HUES64 (cell line): ENCODE measurements at regions not wholly inside any gene's neighbourhood (a gene's known extent, or its start where the extent isn't known, plus 50 kb on each side); places are given as distances from the start of the nearest gene placed in this dataset.

ENCODE experiments used
- H3K27ac ChIP-seq: 2 replicates; pipeline ENCODE4 v1.7.0; 2013; ENCODE audit warnings: low read depth, low read length, inconsistent platforms
- H3K27me3 ChIP-seq: 2 replicates; pipeline ENCODE4 v1.6.1; 2013; ENCODE audit warnings: mild to moderate bottlenecking, low read length; ENCODE audit not compliant: insufficient read depth
- H3K36me3 ChIP-seq: 2 replicates; pipeline ENCODE4 v1.6.1; 2013; ENCODE audit warnings: mild to moderate bottlenecking, low read length; ENCODE audit not compliant: insufficient read depth
- H3K4me1 ChIP-seq: 2 replicates; pipeline ENCODE4 v1.6.1; 2013; ENCODE audit warnings: mild to moderate bottlenecking, low read length, moderate library complexity; ENCODE audit not compliant: insufficient read depth
- H3K4me3 ChIP-seq: 2 replicates; pipeline ENCODE4 v1.5.1; 2013; ENCODE audit warnings: mild to moderate bottlenecking, low read length, moderate library complexity
- H3K9ac ChIP-seq: 2 replicates; pipeline ENCODE4 v1.6.1; 2013; ENCODE audit warnings: mild to moderate bottlenecking, low read depth, low read length
- H3K9me3 ChIP-seq: 2 replicates; pipeline ENCODE4 v1.6.1; 2013; ENCODE audit warnings: low read depth, low read length; ENCODE audit not compliant: insufficient read depth
- WGBS: fragments of 150-250, 120-280 bp; methylation state at CpG from one replicate; pipeline ENCODE4 v1.1.7; 2013; ENCODE audit warnings: missing lambda C conversion rate; 5-methylcytosine and 5-hydroxymethylcytosine counted together

DNA sequence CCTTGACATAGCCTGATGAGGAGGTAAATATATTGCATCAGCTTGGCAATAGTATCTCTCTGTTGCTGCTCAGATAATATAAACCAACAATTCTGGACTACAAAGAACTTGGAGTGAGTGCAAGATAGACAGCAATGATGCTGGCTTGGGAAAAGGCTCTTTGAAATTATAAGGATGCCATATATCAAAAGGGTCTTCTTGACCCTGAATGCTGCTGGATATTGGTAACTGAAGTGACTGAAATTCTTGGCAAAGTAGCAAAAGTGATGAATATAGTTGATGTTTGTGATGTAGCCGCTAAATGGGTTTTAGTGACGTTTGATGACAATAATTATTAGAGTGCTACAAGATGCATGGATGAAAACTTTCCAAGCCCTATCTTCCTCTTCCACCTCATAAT is 1391.6 kb downstream of the ADGRL3 start:
- H3K9me3 ChIP-seq: peaks cover 14% of the 10 kb centered on the region
- H3K27ac ChIP-seq: no peak overlapping the region
- no peak overlapping the region for H3K9ac ChIP-seq
- no peaks in the 10 kb centered on the region for H3K4me1 ChIP-seq
- H3K27me3 ChIP-seq: no peaks in the 10 kb centered on the region
- H3K36me3 ChIP-seq: no peaks in the 10 kb centered on the region
- 76% methylated on average over 2 of the region's 2 CpGs for WGBS
- no peak overlapping the region for H3K4me3 ChIP-seq

GRCh38 chr4:62588671-62589070 is 1388.5 kb downstream of the ADGRL3 start:
- Histone ChIP-seq H3K9me3 (peaks cover 14% of the 10 kb centered on the region), H3K4me1 (no peaks in the 10 kb centered on the region), H3K4me3 (no peak overlapping the region), H3K27ac (no peak overlapping the region), H3K36me3 (no peaks in the 10 kb centered on the region), H3K9ac (no peak overlapping the region), H3K27me3 (no peaks in the 10 kb centered on the region)
- WGBS: 92% methylated on average over 1 of the region's 1 CpG

DNA sequence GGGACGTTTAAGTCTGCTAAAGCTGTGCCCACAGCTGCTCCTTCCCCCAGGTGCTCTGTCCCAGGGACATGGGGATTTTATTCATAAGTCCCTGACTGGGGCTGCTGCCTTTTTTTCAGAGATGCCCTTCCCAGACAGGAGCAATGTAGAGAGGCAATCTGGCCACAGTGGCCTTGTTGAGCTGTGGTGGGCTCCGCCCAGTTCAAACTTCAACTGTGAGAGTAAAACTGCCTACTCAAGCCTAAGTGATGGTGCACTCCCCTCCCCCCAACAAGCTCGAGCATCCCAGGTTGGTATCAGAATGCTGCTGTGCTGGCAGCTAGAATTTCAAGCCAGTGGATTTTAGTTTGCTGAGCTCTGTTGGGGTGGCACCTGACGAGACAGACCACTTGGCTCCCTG is 1371.4 kb downstream of the ADGRL3 start:
- H3K4me3 ChIP-seq: no peak overlapping the region
- no peaks in the 10 kb centered on the region for H3K27me3 ChIP-seq
- H3K27ac ChIP-seq: no peak overlapping the region
- H3K36me3 ChIP-seq: no peaks in the 10 kb centered on the region
- no peaks in the 10 kb centered on the region for H3K4me1 ChIP-seq
- H3K9me3 ChIP-seq: no peaks in the 10 kb centered on the region
- WGBS: 88% methylated on average over 4 of the region's 4 CpGs
- H3K9ac ChIP-seq: no peak overlapping the region

- Histone ChIP-seq H3K9me3 (no peaks in the 10 kb centered on the region), H3K27me3 (no peaks in the 10 kb centered on the region)
Observed at GRCh38 chr4:62560858-62561257, 1360.7 kb downstream of the ADGRL3 start.

DNA sequence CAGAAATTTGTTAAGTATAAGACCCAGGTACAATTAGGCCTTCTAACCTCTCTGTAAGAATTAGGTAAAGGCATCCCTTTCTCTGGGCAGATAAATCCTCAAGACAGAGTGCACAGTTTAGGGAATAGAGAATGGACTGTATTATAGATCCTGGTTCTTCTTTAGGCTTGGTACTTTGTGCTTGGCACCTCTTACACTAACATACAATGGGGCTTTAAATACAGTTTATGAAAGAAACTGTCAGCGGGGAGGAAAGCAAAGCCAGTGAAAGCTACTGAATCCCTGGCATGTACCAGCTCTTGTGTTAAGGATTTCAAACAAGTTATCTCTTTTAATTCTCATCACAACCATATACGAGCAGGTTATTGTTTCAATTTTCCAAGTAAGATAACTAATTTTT is 1350.0 kb downstream of the ADGRL3 start:
- Histone ChIP-seq H3K4me3 (no peak overlapping the region), H3K9me3 (no peaks in the 10 kb centered on the region), H3K36me3 (no peaks in the 10 kb centered on the region), H3K27ac (no peak overlapping the region), H3K9ac (no peak overlapping the region), H3K27me3 (no peaks in the 10 kb centered on the region), H3K4me1 (peaks cover 32% of the 10 kb centered on the region)
- WGBS: 91% methylated on average over 1 of the region's 2 CpGs

More at GRCh38 chr4:62560858-62561257, 1360.7 kb downstream of the ADGRL3 start:
- Histone ChIP-seq H3K9ac (no peak overlapping the region), H3K4me1 (no peaks in the 10 kb centered on the region), H3K36me3 (no peaks in the 10 kb centered on the region), H3K4me3 (no peak overlapping the region), H3K27ac (no peak overlapping the region)

DNA sequence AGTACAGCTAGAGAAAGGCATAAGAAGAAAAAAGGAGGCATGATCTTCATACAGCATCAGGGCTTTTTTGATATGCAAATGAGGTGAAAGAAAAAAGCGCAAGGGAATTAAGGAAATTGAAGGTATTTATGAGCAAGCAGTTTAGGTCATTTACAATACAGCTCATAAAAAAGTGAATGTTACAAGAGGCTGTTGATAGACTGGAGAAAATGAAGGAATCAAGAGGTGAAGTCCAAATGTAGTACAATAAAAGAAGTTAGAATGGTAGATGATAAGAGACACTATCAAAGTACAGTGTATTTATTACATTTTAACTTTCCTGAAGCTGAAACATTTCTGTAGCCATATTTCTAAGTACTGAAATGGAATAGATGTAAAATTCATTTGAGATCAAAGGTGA is 1349.5 kb downstream of the ADGRL3 start:
- H3K27ac ChIP-seq: no peak overlapping the region
- no peak overlapping the region for H3K4me3 ChIP-seq
- H3K4me1 ChIP-seq: peaks cover 32% of the 10 kb centered on the region
- H3K27me3 ChIP-seq: no peaks in the 10 kb centered on the region
- WGBS: 85% methylated on average over 1 of the region's 1 CpG
- no peak overlapping the region for H3K9ac ChIP-seq
- H3K36me3 ChIP-seq: no peaks in the 10 kb centered on the region
- H3K9me3 ChIP-seq: no peaks in the 10 kb centered on the region

- Histone ChIP-seq H3K4me3 (no peak overlapping the region), H3K36me3 (no peaks in the 10 kb centered on the region), H3K9ac (no peak overlapping the region), H3K27me3 (no peaks in the 10 kb centered on the region), H3K27ac (no peak overlapping the region), H3K4me1 (peaks cover 32% of the 10 kb centered on the region), H3K9me3 (no peaks in the 10 kb centered on the region)
Observed at GRCh38 chr4:62548765-62549164, 1348.6 kb downstream of the ADGRL3 start.

DNA sequence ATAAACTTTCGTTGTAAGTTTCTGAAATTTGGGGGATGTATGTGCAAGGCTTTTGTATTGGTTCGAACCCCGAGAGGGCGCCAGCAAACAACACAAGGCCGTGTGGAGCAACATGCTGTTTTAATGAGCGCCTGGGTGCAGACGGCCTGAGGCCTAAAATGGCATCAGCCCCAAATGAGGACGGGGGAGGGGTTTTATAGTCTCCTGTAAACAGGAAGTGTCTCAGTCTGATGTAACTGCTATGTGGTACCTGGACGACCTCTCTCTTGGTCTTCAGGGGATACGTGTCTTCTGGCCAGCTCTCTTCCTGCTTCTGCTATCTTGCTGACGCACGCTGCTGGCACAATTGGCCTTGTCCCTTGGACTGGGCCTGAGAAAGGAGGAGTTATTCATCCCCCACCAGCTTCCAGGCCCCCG is 1348.0 kb downstream of the ADGRL3 start:
- no peaks in the 10 kb centered on the region for H3K36me3 ChIP-seq
- H3K9me3 ChIP-seq: no peaks in the 10 kb centered on the region
- no peak overlapping the region for H3K27ac ChIP-seq
- peaks cover 32% of the 10 kb centered on the region for H3K4me1 ChIP-seq
- H3K4me3 ChIP-seq: no peak overlapping the region
- no peak overlapping the region for H3K9ac ChIP-seq
- 82% methylated on average over 13 of the region's 13 CpGs for WGBS
- H3K27me3 ChIP-seq: no peaks in the 10 kb centered on the region

GRCh38 chr4:62544428-62544827 is 1344.3 kb downstream of the ADGRL3 start:
- no peak overlapping the region for H3K9ac ChIP-seq
- H3K27me3 ChIP-seq: no peaks in the 10 kb centered on the region
- H3K36me3 ChIP-seq: no peaks in the 10 kb centered on the region
- 91% methylated on average over 2 of the region's 3 CpGs for WGBS
- no peaks in the 10 kb centered on the region for H3K9me3 ChIP-seq
- H3K4me1 ChIP-seq: peaks cover 15% of the 10 kb centered on the region
- no peak overlapping the region for H3K27ac ChIP-seq
- H3K4me3 ChIP-seq: no peak overlapping the region

GRCh38 chr4:62543002-62543401 is 1342.9 kb downstream of the ADGRL3 start:
- no peaks in the 10 kb centered on the region for H3K36me3 ChIP-seq

DNA sequence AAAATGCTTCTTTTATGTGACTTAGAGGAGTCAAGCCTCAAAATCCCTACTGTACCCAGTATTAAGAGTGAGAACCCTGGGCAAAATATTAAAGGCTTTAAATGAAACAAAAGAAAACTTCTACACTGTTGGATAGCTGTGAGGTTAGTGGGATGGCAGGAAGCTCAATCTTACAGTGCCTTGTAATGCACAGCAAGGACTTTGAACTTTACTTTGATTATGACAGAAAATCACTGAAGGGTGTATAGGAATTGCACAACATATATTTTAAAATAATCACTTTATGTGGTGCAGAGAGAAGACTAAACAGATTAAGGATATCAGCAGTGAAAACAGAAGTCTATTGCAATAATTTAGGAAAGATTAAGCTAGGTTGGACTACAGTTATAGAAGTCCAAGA is 1333.4 kb downstream of the ADGRL3 start:
- H3K4me3 ChIP-seq: no peak overlapping the region
- H3K9ac ChIP-seq: no peak overlapping the region
- H3K36me3 ChIP-seq: no peaks in the 10 kb centered on the region
- H3K9me3 ChIP-seq: no peaks in the 10 kb centered on the region
- no peak overlapping the region for H3K27ac ChIP-seq
- H3K4me1 ChIP-seq: peaks cover 17% of the 10 kb centered on the region
- H3K27me3 ChIP-seq: no peaks in the 10 kb centered on the region

More at GRCh38 chr4:62543002-62543401, 1342.9 kb downstream of the ADGRL3 start:
- H3K4me3 ChIP-seq: no peak overlapping the region
- 92% methylated on average over 2 of the region's 2 CpGs for WGBS
- no peaks in the 10 kb centered on the region; the same call in 1 of the 2 replicates for H3K9me3 ChIP-seq
- no peak overlapping the region for H3K9ac ChIP-seq
- H3K27me3 ChIP-seq: no peaks in the 10 kb centered on the region
- no peak overlapping the region for H3K27ac ChIP-seq
- peaks cover 3% of the 10 kb centered on the region for H3K4me1 ChIP-seq

DNA sequence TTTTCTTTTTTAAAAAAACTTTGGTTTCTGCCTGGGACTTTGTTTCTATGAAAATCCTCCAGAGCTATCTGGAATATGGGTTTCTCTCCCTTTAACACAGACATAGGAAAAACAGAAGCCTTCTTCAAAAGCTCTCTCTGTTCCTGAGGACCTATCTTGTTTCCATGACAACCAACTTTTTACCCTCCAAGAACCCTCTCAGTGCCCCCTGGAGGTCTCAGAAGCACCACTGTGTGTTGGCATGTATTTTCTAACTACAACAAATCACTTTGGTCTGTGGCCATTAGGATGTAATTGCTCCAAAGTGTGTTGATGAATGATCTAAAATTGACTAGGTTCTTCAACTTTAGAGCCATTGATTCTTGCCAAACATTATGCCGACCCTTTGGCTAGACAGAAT is 1331.6 kb downstream of the ADGRL3 start:
- 94% methylated on average over 1 of the region's 1 CpG for WGBS
- no peak overlapping the region for H3K9ac ChIP-seq

More for the DNA sequence above, 1331.6 kb downstream of the ADGRL3 start:
- H3K27me3 ChIP-seq: no peaks in the 10 kb centered on the region
- no peaks in the 10 kb centered on the region for H3K36me3 ChIP-seq
- no peaks in the 10 kb centered on the region for H3K9me3 ChIP-seq
- H3K4me1 ChIP-seq: peaks cover 17% of the 10 kb centered on the region
- no peak overlapping the region for H3K4me3 ChIP-seq
- no peak overlapping the region for H3K27ac ChIP-seq
